Lower leg skin (tissue), 3 donors: ENCODE measurements at regions not wholly inside any gene's neighbourhood (a gene's known extent, or its start where the extent isn't known, plus 50 kb on each side); places are given as distances from the start of the nearest gene placed in this dataset.

Experiments
- CTCF ChIP-seq, 3 donors: fragments of 450-650 bp; IDR thresholded peaks; one replicate each; pipeline ENCODE4 v1.5.1; 2016; ENCODE audit warnings: antibody characterized with exemption in 3 of 3, mild to moderate bottlenecking in 3 of 3, moderate library complexity in 2 of 3
- POLR2A ChIP-seq, 2 donors: fragments of 450-650 bp; IDR thresholded peaks; one replicate each; pipeline ENCODE4 v1.6.1; 2016 to 2017; ENCODE audit warnings: antibody characterized with exemption in 2 of 2, mild to moderate bottlenecking in 1 of 2, moderate library complexity in 1 of 2

DNA sequence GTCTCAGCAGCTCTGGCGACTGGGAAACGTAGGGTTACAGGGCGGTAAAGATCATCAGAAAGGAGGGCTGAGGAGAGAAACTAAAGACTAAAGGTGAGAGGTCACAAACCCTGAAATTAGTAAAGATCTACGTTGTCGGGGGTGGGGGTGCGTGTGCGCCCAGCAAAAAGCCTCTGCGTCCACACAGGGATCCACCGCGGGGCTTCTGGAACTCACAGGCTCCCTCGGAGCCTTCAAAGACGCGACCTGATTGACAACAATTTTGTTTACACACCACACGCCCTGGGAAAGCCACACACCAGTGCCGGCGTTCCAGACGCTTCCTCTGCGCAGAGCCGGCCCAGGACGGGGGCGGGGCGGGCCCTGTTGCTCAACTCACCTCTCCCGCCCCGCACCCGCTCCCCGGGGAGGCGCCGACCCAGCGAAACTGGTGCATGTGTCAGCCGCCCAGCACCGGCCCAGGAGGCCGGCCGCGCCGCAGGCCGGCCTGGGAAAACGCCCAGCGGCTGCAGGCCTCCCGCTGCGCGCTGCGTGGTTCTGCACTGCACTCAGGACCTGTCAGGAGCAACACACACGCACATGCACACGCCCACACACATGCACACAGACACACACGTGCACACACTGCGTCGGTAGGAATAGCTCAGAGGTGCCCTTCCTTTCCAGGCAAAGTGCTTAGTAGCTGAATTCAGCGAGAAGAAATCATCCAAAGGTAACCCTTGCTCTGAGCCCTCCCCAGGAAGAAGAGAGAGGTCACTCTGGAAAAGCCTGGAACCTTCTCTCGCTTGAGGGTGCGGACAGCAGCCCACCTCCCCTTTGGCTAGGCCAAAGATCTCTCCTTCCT lies 57.2 kb upstream of the ARID1B start:
- no peak for TF ChIP-seq POLR2A (IDR thresholded peaks at IDR 0.05)
- TF ChIP-seq CTCF (IDR thresholded peaks at IDR 0.05) = no peak
